Hepatocyte (in vitro differentiated cells): ENCODE measurements at regions not wholly inside any gene's neighbourhood (a gene's known extent, or its start where the extent isn't known, plus 50 kb on each side); places are given as distances from the start of the nearest gene placed in this dataset.

Experiments
- DNase-seq: peaks from one replicate; pipeline ENCODE4 v3.0.0-alpha.2; 2016; ENCODE audit warnings: low spot score
- H2AFZ ChIP-seq: fragments of 200-600 bp; sonication (generic); 2 replicates; pipeline ENCODE4 v1.6.0; 2016; ENCODE audit warnings: antibody characterized with exemption, mild to moderate bottlenecking
- H3K27ac ChIP-seq: fragments of 200-600 bp; sonication (generic); 2 replicates; pipeline ENCODE4 v1.5.1; 2016; ENCODE audit warnings: mild to moderate bottlenecking
- H3K27me3 ChIP-seq: fragments of 200-600 bp; sonication (generic); 2 replicates; pipeline ENCODE4 v1.6.1; 2016
- H3K36me3 ChIP-seq: fragments of 200-600 bp; sonication (generic); replicated peaks from 2 replicates; pipeline ENCODE4 v1.5.1; 2016; ENCODE audit warnings: low read depth; ENCODE audit not compliant: insufficient read depth
- H3K4me1 ChIP-seq: fragments of 200-600 bp; sonication (generic); 2 replicates; pipeline ENCODE4 v1.5.1; 2016; ENCODE audit warnings: mild to moderate bottlenecking, moderate library complexity; ENCODE audit not compliant: insufficient read depth
- H3K4me2 ChIP-seq: fragments of 200-600 bp; sonication (generic); 2 replicates; pipeline ENCODE4 v1.6.0; 2016
- H3K4me3 ChIP-seq: fragments of 200-600 bp; sonication (generic); 2 replicates; pipeline ENCODE4 v1.5.1; 2016; ENCODE audit warnings: mild to moderate bottlenecking
- H3K79me2 ChIP-seq: fragments of 200-600 bp; sonication (generic); 2 replicates; pipeline ENCODE4 v1.6.0; 2017; ENCODE audit warnings: mild to moderate bottlenecking
- H3K9me2 ChIP-seq: fragments of 200-600 bp; sonication (generic); replicated peaks from 2 replicates; pipeline ENCODE4 v1.6.0; 2017; ENCODE audit warnings: mild to moderate bottlenecking; ENCODE audit not compliant: insufficient read depth
- H3K9me3 ChIP-seq: fragments of 200-600 bp; sonication (generic); 2 replicates; pipeline ENCODE4 v1.5.1; 2016; ENCODE audit warnings: low read depth, mild to moderate bottlenecking
- H4K20me1 ChIP-seq: fragments of 200-600 bp; sonication (generic); 2 replicates; pipeline ENCODE4 v1.6.0; 2016; ENCODE audit warnings: mild to moderate bottlenecking; ENCODE audit not compliant: insufficient read depth, poor library complexity, severe bottlenecking
- EZH2 ChIP-seq: fragments of 200-600 bp; sonication (generic); IDR thresholded peaks from 2 replicates; pipeline ENCODE4 v1.6.1; 2016; ENCODE audit warnings: antibody characterized with exemption, mild to moderate bottlenecking, borderline replicate concordance
- EZH2phosphoT487 ChIP-seq: fragments of 200-600 bp; sonication (generic); IDR thresholded peaks from one replicate; pipeline ENCODE4 v1.6.1; 2018; ENCODE audit warnings: antibody characterized with exemption, mild to moderate bottlenecking, low read depth, moderate library complexity; ENCODE audit not compliant: unreplicated experiment, severe bottlenecking
- WGBS: methylation state at CpG from one replicate; pipeline ENCODE4 v1.1.6; 2016; ENCODE audit warnings: low lambda C conversion rate; ENCODE audit errors: missing lambda C conversion rate; 5-methylcytosine and 5-hydroxymethylcytosine counted together
- TF ChIP-seq, protein P1 (sequence below): fragments of 200-600 bp; sonication (generic); IDR thresholded peaks from 2 replicates; pipeline ENCODE4 v1.5.1; 2016; ENCODE audit warnings: antibody characterized with exemption, mild to moderate bottlenecking; ENCODE audit not compliant: poor library complexity

DNA sequence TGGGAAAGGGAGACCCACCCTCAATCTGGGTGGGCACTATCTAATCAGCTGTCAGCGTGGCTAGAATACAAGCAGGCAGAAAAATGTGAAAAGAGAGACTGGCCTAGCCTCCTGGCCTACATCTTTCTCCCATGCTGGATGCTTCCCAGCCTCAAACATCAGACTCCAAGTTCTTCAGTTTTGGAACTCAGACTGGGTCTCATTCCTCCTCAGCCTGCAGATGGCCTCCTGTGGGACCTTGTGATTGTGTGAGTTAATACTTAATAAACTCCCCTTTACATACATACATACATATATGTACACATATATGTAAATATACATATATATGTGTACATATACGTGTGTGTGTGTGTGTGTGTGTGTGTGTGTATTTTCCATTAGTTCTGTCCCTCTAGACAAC is 207.1 kb downstream of the BRINP2 start:
- no peak overlapping the region for H3K4me3 ChIP-seq
- no peaks in the 10 kb centered on the region for H3K27me3 ChIP-seq
- no peak for DNase-seq
- H2AFZ ChIP-seq: no peak overlapping the region
- 77% methylated on average over 2 of the region's 2 CpGs for WGBS
- no peak overlapping the region for H3K4me2 ChIP-seq
- TF ChIP-seq EZH2: no peak
- TF ChIP-seq, protein P1, sequence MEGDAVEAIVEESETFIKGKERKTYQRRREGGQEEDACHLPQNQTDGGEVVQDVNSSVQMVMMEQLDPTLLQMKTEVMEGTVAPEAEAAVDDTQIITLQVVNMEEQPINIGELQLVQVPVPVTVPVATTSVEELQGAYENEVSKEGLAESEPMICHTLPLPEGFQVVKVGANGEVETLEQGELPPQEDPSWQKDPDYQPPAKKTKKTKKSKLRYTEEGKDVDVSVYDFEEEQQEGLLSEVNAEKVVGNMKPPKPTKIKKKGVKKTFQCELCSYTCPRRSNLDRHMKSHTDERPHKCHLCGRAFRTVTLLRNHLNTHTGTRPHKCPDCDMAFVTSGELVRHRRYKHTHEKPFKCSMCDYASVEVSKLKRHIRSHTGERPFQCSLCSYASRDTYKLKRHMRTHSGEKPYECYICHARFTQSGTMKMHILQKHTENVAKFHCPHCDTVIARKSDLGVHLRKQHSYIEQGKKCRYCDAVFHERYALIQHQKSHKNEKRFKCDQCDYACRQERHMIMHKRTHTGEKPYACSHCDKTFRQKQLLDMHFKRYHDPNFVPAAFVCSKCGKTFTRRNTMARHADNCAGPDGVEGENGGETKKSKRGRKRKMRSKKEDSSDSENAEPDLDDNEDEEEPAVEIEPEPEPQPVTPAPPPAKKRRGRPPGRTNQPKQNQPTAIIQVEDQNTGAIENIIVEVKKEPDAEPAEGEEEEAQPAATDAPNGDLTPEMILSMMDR: no peak
- no peak for TF ChIP-seq EZH2phosphoT487
- no peaks in the 10 kb centered on the region for H3K9me3 ChIP-seq
- H3K36me3 ChIP-seq: no peaks in the 10 kb centered on the region
- no peaks in the 10 kb centered on the region for H4K20me1 ChIP-seq
- H3K4me1 ChIP-seq: no peaks in the 10 kb centered on the region
- no peaks in the 10 kb centered on the region for H3K9me2 ChIP-seq
- no peaks in the 10 kb centered on the region for H3K79me2 ChIP-seq
- no peak overlapping the region for H3K27ac ChIP-seq

DNA sequence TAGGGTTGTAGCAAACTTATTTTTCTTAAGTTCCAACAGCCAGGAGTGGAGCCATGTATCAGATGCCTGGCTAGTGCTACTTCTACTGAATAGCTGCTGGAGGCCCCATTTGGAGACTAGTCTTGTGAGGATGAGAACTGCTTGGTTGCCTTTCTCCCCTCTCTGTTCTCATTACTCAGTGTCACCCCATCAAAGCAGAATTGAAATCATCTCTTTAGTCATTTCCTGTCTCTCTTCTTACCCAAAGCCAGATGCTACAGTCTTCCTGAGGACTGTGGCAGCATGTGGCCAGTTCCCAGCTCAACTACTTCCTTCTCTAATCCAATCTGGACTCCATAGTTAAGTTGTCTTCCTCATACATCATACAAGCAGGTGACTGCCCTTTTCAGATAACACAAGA is 197.5 kb downstream of the BRINP2 start:
- no peak overlapping the region for H2AFZ ChIP-seq
- no peak for DNase-seq

DNA sequence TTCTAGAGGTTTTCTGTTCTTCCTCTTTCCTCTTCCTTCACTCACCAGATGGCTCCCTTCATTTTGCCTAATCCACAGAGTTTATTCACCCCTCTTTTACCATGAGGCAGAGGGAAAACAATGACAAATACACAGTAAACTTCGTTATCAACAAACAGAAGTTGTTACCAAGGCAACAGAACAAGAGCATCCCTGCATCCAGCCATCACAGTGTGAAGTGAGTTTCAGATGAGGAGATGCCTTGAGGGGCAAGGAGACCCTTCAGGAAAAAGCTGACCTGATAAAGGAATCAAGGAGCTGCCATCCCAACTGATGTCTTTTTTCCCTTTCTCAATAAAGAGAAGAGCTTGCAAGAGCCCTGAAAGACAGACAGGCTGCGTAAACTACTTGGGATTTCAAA is 195.3 kb downstream of the BRINP2 start:
- Histone ChIP-seq H3K79me2 (no peaks in the 10 kb centered on the region), H3K9me2 (no peaks in the 10 kb centered on the region), H3K27ac (no peak overlapping the region), H3K4me2 (no peak overlapping the region), H2AFZ (no peak overlapping the region), H3K4me3 (no peak overlapping the region), H4K20me1 (no peaks in the 10 kb centered on the region), H3K36me3 (no peaks in the 10 kb centered on the region), H3K4me1 (no peaks in the 10 kb centered on the region), H3K9me3 (no peaks in the 10 kb centered on the region), H3K27me3 (no peaks in the 10 kb centered on the region)
- TF ChIP-seq, protein P1: no peak
- TF ChIP-seq EZH2phosphoT487: no peak
- no peak for TF ChIP-seq EZH2
- DNase-seq: no peak
- WGBS: 75% methylated on average over 2 of the region's 2 CpGs

More for the DNA sequence above, 197.5 kb downstream of the BRINP2 start:
- Histone ChIP-seq H3K4me3 (no peak overlapping the region), H3K79me2 (no peaks in the 10 kb centered on the region), H3K4me1 (no peaks in the 10 kb centered on the region), H3K9me3 (no peaks in the 10 kb centered on the region), H3K4me2 (no peak overlapping the region), H3K27ac (no peak overlapping the region), H3K36me3 (no peaks in the 10 kb centered on the region), H3K27me3 (no peaks in the 10 kb centered on the region), H3K9me2 (no peaks in the 10 kb centered on the region), H4K20me1 (no peaks in the 10 kb centered on the region)
- TF ChIP-seq, protein P1: no peak

DNA sequence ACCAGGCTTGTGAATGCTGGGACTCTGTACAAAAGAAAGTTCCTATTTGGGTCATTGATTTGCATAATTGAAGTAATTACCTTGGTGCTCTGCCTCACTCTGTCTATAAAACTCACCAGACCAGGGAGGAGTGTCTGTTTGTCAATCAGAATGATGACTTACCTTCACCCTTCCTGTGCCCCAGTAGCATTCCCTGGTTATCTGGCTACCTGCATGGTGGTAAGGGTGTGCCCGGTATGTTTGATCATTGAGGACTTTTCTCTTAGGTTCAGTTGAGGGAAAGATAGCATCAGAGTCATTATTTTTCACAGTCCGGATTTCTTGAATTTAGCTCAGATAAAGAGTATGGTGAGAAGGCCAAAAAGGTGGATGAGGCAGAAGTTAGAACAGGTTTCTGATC is 190.0 kb downstream of the BRINP2 start:
- Histone ChIP-seq H2AFZ (no peak overlapping the region), H3K27me3 (no peaks in the 10 kb centered on the region), H3K4me2 (no peak overlapping the region), H3K36me3 (no peaks in the 10 kb centered on the region), H3K79me2 (no peaks in the 10 kb centered on the region), H3K27ac (no peak overlapping the region), H3K9me2 (no peaks in the 10 kb centered on the region), H3K9me3 (no peaks in the 10 kb centered on the region), H3K4me1 (no peaks in the 10 kb centered on the region), H3K4me3 (no peak overlapping the region), H4K20me1 (no peaks in the 10 kb centered on the region)
- WGBS: 88% methylated on average over 2 of the region's 2 CpGs
- TF ChIP-seq EZH2: no peak
- TF ChIP-seq, protein P1: no peak
- TF ChIP-seq EZH2phosphoT487: no peak
- no peak for DNase-seq
